Endothelial cell of umbilical vein (primary cell): ENCODE measurements at regions not wholly inside any gene's neighbourhood (a gene's known extent, or its start where the extent isn't known, plus 50 kb on each side); places are given as distances from the start of the nearest gene placed in this dataset.

Experiments
- BruUV-seq: library from RNA; stranded (reverse); fragments of 400-500 nt; replicated peaks from 2 replicates; lab custom pipeline; 2021; lab: Mats Ljungman, UMichigan
- CTCF ChIA-PET: fragments of 300-600, 350-600 bp; sonication (Branson Sonifier 250); formaldehyde crosslinking; loops from one replicate; lab custom pipeline; 2021; ENCODE audit warnings: antibody characterized with exemption, inconsistent platforms; lab: Charles Lee
- POLR2A ChIA-PET: fragments of 300-600, 350-600 bp; sonication (Branson Sonifier 250); formaldehyde crosslinking; loops from one replicate; lab custom pipeline; 2021; ENCODE audit warnings: antibody characterized with exemption, inconsistent platforms; lab: Charles Lee
- DNase-seq: peaks from one replicate; pipeline ENCODE4 v3.0.0-alpha.2; 2011; ENCODE audit warnings: low read depth, low spot score
- FAIRE-seq: peaks from 2 replicates; lab custom pipeline; 2011; peaks lifted over from hg19 to GRCh38; lab: Jason Lieb, UNC
- H2AFZ ChIP-seq: 2 replicates; pipeline ENCODE4 v1.6.0; 2012; ENCODE audit warnings: low read depth, low read length, control low read depth, inconsistent platforms
- H3K27ac ChIP-seq: 2 replicates; pipeline ENCODE4 v1.5.1; 2011; ENCODE audit warnings: low read depth, mild to moderate bottlenecking, control low read depth, low read length, moderate library complexity; ENCODE audit not compliant: insufficient read depth
- H3K27me3 ChIP-seq, 2 experiments: 2 replicates each; pipeline versions ENCODE4 v1.6.0 to v1.6.1; 2011; ENCODE audit warnings: low read length in 2 of 2, mixed read lengths in 1 of 2; ENCODE audit not compliant: control insufficient read depth in 2 of 2, insufficient read depth in 2 of 2
- H3K36me3 ChIP-seq, 2 experiments: 2 replicates in 1 of 2; 3 replicates in 1 of 2; pipeline ENCODE4 v1.5.1; 2011; ENCODE audit warnings: low read length in 2 of 2, mild to moderate bottlenecking in 1 of 2, moderate library complexity in 1 of 2; ENCODE audit not compliant: control insufficient read depth in 2 of 2, insufficient read depth in 2 of 2; ENCODE audit errors: extremely low read depth in 1 of 2
- H3K4me1 ChIP-seq: 3 replicates; pipeline ENCODE4 v1.5.1; 2011; ENCODE audit warnings: mild to moderate bottlenecking, low read length; ENCODE audit not compliant: control insufficient read depth, insufficient read depth; ENCODE audit errors: extremely low read depth
- H3K4me2 ChIP-seq: 2 replicates; pipeline ENCODE4 v1.6.1; 2011; ENCODE audit warnings: low read length, control low read depth, mixed read lengths; ENCODE audit not compliant: insufficient read depth
- H3K4me3 ChIP-seq, 3 experiments: fragments of 200-600 bp in 1 of 3; sonication (generic), shearing (Covaris generic) in 1 of 3; replicated peaks in 1 of 3; 2 replicates each; pipeline ENCODE4 v1.5.1; 2011 to 2016; ENCODE audit warnings: control low read depth in 3 of 3, low read length in 3 of 3, mild to moderate bottlenecking in 2 of 3, inconsistent platforms in 1 of 3, low read depth in 1 of 3, moderate library complexity in 1 of 3; ENCODE audit not compliant: insufficient read depth in 1 of 3
- H3K79me2 ChIP-seq: 2 replicates; pipeline ENCODE4 v1.6.0; 2012; ENCODE audit warnings: low read length, inconsistent platforms; ENCODE audit not compliant: control insufficient read depth, insufficient read depth
- H3K9ac ChIP-seq: replicated peaks from 2 replicates; pipeline ENCODE3; 2011; ENCODE audit warnings: low read length, control low read depth; ENCODE audit not compliant: insufficient read depth; ENCODE audit errors: extremely low read depth
- H3K9me1 ChIP-seq: replicated peaks from 3 replicates; pipeline ENCODE4 v1.6.0; 2011; ENCODE audit warnings: mild to moderate bottlenecking, low read length; ENCODE audit not compliant: control insufficient read depth, insufficient read depth; ENCODE audit errors: extremely low read depth
- H3K9me3 ChIP-seq: replicated peaks from 2 replicates; pipeline ENCODE4 v1.5.1; 2012; ENCODE audit warnings: low read length, inconsistent platforms; ENCODE audit not compliant: control insufficient read depth, insufficient read depth
- H4K20me1 ChIP-seq: replicated peaks from 2 replicates; pipeline ENCODE3; 2011; ENCODE audit warnings: mild to moderate bottlenecking, low read length; ENCODE audit not compliant: control insufficient read depth, insufficient read depth; ENCODE audit errors: extremely low read depth
- CTCF ChIP-seq, 2 donors: IDR thresholded peaks; 1 replicate in 1 of 2; 2 replicates in 1 of 2; pipeline ENCODE4 v1.5.1; 2011; ENCODE audit warnings: low read length in 2 of 2, mild to moderate bottlenecking in 2 of 2, moderate library complexity in 2 of 2, control low read depth in 1 of 2, inconsistent platforms in 1 of 2, low read depth in 1 of 2; ENCODE audit not compliant: insufficient read depth in 1 of 2; ENCODE audit errors: extremely low read depth in 1 of 2
- EZH2 ChIP-seq: IDR thresholded peaks from 2 replicates; pipeline ENCODE4 v1.6.1; 2012; ENCODE audit warnings: borderline replicate concordance, low read depth, mild to moderate bottlenecking, moderate library complexity, low read length, inconsistent platforms; ENCODE audit not compliant: severe bottlenecking
- FOS ChIP-seq: IDR thresholded peaks from 2 replicates; pipeline ENCODE4 v1.6.1; 2011; ENCODE audit warnings: mild to moderate bottlenecking, low read length, moderate library complexity, borderline replicate concordance; ENCODE audit not compliant: insufficient read depth
- GATA2 ChIP-seq: IDR thresholded peaks from 2 replicates; pipeline ENCODE4 v1.7.0; 2011; ENCODE audit warnings: low read depth, mild to moderate bottlenecking, moderate library complexity, mixed read lengths, low read length; ENCODE audit not compliant: insufficient read length, insufficient read depth
- JUN ChIP-seq: IDR thresholded peaks from 2 replicates; pipeline ENCODE4 v1.6.1; 2011; ENCODE audit warnings: borderline replicate concordance, low read depth; ENCODE audit not compliant: insufficient read length, insufficient read depth
- MAX ChIP-seq: IDR thresholded peaks from 2 replicates; pipeline ENCODE4 v1.6.1; 2011; ENCODE audit not compliant: insufficient read depth, insufficient read length
- MYC ChIP-seq: IDR thresholded peaks from one replicate; pipeline ENCODE4 v1.6.1; 2011; ENCODE audit warnings: mild to moderate bottlenecking, low read depth, low read length
- POLR2A ChIP-seq: IDR thresholded peaks from 2 replicates; pipeline ENCODE4 v1.6.1; 2012; ENCODE audit warnings: low read depth, mild to moderate bottlenecking, control low read depth, low read length
- POLR2AphosphoS5 ChIP-seq: IDR thresholded peaks from 2 replicates; pipeline ENCODE4 v1.6.1; 2012; ENCODE audit warnings: low read depth, mild to moderate bottlenecking, control low read depth, low read length, moderate library complexity; ENCODE audit not compliant: insufficient read depth
- dilution Hi-C: fragments of 300-500 bp; cut with MboI; formaldehyde crosslinking; loops from one replicate; pipeline ENCODE4 v1.15.0; 2019; ENCODE audit warnings: low sequenced_read_pairs; ENCODE audit not compliant: extremely low pct_ligation_motif_present
- intact Hi-C: fragments of 100-400 bp; cut with micrococcal nuclease; formaldehyde crosslinking; loops from one replicate; pipeline ENCODE4 v1.10.0; 2022

GRCh38 chr2:2640818-2641217 is 309.7 kb upstream of the MYT1L start:
- Histone ChIP-seq H3K9me3 (peaks cover 11% of the 10 kb centered on the region), H3K79me2 (no peaks in the 10 kb centered on the region), H3K27ac (no peak overlapping the region), H3K9ac (no peak overlapping the region), H3K36me3 (no peaks in the 10 kb centered on the region), H3K4me3 (no peak overlapping the region), H3K9me1 (no peaks in the 10 kb centered on the region), H3K4me2 (no peak overlapping the region), H3K4me1 (no peaks in the 10 kb centered on the region), H3K27me3 (no peaks in the 10 kb centered on the region), H2AFZ (no peak overlapping the region), H4K20me1 (no peaks in the 10 kb centered on the region)
- ChIA-PET CTCF (no interaction called here), POLR2A (no interaction called here)
- dilution Hi-C loops: no loop called here
- DNase-seq: no peak
- BruUV-seq: no TSS peak
- no peak for FAIRE-seq
- TF ChIP-seq CTCF (IDR thresholded peaks at IDR 0.05; ENCODE audit: extremely low read depth in 1 of 2, insufficient read depth in 1 of 2, low read depth in 1 of 2, low read length in 2 of 2) (no peak), MYC (no peak), MAX (no peak), POLR2A (no peak), POLR2AphosphoS5 (no peak), JUN (no peak), EZH2 (no peak), GATA2 (no peak), FOS (no peak)
- intact Hi-C loops: no loop called here
